Fibroblast of the aortic adventitia (primary cell): ENCODE measurements at regions not wholly inside any gene's neighbourhood (a gene's known extent, or its start where the extent isn't known, plus 50 kb on each side); places are given as distances from the start of the nearest gene placed in this dataset.

Source experiments
- DNase-seq: peaks from one replicate; pipeline ENCODE4 v3.0.0-alpha.2; 2010; ENCODE audit warnings: low read depth
- H3K4me3 ChIP-seq: 2 replicates; pipeline ENCODE4 v1.5.1; 2011; ENCODE audit warnings: low read depth, mild to moderate bottlenecking, control low read depth, low read length, moderate library complexity
- CTCF ChIP-seq: IDR thresholded peaks from 2 replicates; pipeline ENCODE4 v1.5.1; 2011; ENCODE audit warnings: mild to moderate bottlenecking, low read length, control low read depth, inconsistent platforms; ENCODE audit not compliant: insufficient read depth

- no peak overlapping the region for H3K4me3 ChIP-seq
- TF ChIP-seq CTCF, result no peak
- DNase-seq, result no peak
These were observed 328.6 kb upstream of the SHH start for GRCh38 chr7:156140896-156141295.

- no peak for TF ChIP-seq CTCF
These were observed 328.2 kb upstream of the SHH start for GRCh38 chr7:156140447-156140846.

GRCh38 chr7:156139633-156140032 is 327.4 kb upstream of the SHH start:
- no peak overlapping the region for H3K4me3 ChIP-seq
- no peak for TF ChIP-seq CTCF
- no peak for DNase-seq

More at GRCh38 chr7:156140447-156140846, 328.2 kb upstream of the SHH start:
- no peak overlapping the region for H3K4me3 ChIP-seq
- no peak for DNase-seq

GRCh38 chr7:156139112-156139511 is 326.8 kb upstream of the SHH start:
- no peak for DNase-seq
- no peak overlapping the region for H3K4me3 ChIP-seq
- TF ChIP-seq CTCF, result no peak

- H3K4me3 ChIP-seq, result no peak overlapping the region
- TF ChIP-seq CTCF, result no peak
- no peak for DNase-seq
These were observed 319.6 kb upstream of the SHH start for GRCh38 chr7:156131881-156132280.

- no peak for DNase-seq
- no peak overlapping the region for H3K4me3 ChIP-seq
- TF ChIP-seq CTCF, result no peak
These were observed 317.3 kb upstream of the SHH start for GRCh38 chr7:156129522-156129921.

GRCh38 chr7:156128496-156128895 is 316.2 kb upstream of the SHH start:
- TF ChIP-seq CTCF, result no peak
- H3K4me3 ChIP-seq, result no peak overlapping the region
- DNase-seq, result no peak
